COR-L47 (cell line): ENCODE measurements at regions not wholly inside any gene's neighbourhood (a gene's known extent, or its start where the extent isn't known, plus 50 kb on each side); places are given as distances from the start of the nearest gene placed in this dataset.
"Not testable (repeated sequence)": the region's sequence is repeated elsewhere in the genome, so short reads cannot be mapped to it uniquely, and the experiment has no call there.

ENCODE experiments used
- DNase-seq: peaks from one replicate; lab custom pipeline; 2025; lab: John Stamatoyannopoulos, UW

DNA sequence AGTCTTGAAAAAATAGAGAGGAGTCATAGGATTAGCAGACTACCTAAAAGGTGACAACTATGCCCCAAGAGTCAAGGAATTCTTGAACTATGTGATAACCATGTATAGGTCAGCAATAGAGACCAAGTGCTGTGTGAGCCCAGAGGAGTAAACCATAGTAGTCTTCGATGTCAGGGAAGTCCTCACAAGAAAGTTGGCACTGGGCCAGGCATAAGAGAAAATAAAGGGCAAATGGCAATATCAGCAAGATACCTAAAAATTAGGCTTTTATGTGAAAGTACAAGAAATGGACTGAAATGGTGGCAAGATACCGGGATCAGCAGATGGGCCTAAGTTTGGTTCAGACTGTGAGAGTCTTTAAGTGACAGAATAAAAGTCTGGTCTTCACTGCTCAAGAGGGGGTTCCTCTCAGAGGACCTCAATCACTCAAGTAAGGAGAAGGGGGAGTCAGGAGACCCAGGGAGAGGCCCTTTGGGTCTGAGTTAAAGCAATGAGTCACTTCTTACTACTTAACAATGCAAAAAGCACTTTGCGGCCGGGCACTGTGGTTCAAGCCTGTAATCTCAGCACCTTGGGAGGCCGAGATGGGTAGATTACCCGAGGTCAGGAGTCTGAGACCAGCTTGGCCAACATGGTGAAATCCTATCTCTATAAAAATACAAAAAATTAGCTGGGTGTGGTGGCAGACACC is 95.0 kb downstream of the TEX35 start:
- DNase-seq: no peak

DNA sequence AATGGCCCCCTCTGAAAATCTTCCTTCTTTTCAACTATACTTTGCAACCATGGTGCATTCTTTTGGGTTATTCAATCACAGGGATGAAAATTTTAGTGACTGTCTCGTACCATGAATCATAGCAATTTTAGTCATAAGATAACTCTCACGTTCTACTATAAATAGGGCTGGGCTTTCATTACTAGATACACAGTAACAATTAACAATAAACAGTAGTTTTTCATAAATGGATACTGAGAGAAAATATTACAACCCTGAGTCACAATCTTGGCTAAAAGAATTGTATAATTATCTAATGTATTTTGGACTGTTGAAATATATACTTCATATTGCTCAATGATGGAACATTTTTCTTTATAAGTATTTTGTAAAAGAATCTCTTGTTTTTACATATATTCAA is 96.1 kb downstream of the TEX35 start:
- DNase-seq: no peak

DNA sequence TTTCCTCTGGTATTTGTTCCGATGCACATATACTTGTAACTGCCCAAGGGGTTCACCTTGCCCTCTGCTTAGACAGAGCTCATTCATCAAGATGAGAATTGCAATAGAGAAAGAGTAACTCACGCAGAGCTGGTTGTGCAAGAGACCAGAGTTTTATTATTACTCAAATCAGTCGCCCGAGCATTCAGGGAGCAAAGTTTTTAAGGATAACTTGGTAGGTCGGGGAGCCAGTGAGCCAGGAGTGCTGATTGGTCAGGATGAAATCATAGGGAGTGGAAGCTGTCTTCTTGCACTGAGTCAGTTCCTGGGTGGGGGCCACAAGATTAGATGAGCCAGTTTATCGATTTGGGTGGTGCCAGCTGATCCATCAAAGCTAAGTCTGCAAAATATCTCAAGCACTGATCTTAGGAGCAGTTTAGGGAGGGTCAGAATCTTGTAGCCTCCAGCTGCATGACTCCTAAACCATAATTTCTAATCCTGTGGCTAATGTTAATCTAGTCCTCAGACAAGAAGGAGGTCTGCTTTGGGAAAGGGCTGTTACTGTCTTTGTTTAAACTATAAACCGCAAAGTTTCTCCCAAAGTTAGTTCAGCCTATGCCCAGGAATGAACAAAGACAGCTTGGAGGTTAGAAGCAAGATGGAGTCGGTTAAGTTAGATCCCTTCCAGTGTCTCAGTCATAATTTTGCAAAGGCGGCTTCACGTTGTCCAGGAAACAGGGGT is 97.9 kb downstream of the TEX35 start:
- DNase-seq: not testable (repeated sequence)

DNA sequence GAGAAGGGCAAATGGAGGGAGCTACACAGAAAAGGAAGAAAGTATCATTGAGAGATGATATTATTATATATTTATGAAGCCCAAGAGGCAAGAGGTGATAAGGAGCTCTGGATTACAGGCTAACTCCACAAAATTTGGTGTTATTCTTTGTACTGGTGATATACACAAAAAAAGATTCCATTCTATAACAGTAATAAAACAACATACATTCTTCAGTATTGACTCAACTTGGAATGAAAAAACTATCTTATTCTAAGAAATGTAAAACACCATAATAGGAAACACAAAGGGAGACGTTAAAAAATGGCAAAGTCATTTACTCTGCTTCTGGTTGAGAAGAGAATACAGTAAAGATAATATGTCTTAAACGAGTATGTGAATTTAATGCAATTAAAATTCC is 99.4 kb downstream of the TEX35 start:
- no peak for DNase-seq

GRCh38 chr1:178613271-178613945 is 100.5 kb downstream of the TEX35 start:
- DNase-seq: no peak

DNA sequence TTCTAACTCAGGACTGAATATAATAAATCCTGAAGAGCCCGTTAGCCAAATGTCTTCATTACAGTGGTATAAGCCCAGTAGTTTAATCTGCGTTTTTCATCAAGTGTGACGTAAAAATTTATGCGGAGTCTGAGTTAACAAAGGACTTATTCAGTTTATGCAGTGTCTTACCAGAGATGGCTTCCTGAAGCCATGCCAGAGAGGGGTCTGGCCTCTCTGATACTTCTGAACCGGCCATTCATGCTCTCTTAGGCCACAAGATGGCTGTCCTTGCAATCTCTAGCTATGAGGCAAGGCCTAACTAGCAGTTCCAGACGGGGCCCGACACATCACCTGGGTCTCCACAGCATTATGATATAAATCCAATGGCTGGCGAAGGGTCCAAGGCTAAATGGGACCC is 101.4 kb downstream of the TEX35 start:
- no peak for DNase-seq

DNA sequence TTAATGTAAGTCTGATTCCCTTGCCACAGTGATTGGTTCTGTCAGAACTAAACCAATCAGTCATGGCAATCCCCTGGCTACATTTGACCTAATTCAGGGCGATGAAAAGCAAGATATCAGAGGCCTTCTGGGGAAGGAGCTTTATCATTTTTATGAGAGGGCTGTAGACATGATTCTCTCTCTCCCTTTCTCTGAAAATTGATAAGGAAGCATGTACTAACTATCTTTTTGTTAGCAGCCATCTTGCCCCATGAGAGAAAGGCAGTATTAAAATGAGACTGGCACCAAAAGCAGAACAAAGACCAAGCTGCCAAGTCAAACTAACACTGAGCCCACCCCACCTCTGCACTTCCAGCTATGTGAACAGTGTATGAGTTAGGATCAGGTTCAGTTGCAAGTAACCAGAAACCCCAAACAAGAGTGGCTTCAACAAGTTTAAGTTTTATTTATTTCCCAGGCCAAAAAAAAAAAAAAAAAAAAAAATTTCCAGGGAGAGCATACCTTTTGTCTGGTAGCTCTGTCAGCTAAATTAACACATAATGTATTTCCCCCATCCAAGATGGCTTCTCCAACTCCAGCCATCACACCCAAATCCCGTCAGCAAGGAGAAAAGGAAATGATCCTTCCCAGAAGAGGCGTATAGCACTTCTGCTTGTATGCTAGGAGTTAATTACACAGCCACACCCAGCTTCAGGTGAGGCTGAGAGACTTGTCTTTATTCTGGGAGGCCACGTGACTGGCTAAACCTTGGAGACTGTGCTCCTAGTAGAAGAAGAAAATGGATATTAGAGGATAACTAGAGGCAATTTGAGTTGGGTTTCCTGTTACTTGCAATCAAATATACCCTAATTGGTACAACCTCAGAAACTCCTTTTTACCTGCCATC is 105.8 kb upstream of the RALGPS2 start:
- DNase-seq: no peak

DNA sequence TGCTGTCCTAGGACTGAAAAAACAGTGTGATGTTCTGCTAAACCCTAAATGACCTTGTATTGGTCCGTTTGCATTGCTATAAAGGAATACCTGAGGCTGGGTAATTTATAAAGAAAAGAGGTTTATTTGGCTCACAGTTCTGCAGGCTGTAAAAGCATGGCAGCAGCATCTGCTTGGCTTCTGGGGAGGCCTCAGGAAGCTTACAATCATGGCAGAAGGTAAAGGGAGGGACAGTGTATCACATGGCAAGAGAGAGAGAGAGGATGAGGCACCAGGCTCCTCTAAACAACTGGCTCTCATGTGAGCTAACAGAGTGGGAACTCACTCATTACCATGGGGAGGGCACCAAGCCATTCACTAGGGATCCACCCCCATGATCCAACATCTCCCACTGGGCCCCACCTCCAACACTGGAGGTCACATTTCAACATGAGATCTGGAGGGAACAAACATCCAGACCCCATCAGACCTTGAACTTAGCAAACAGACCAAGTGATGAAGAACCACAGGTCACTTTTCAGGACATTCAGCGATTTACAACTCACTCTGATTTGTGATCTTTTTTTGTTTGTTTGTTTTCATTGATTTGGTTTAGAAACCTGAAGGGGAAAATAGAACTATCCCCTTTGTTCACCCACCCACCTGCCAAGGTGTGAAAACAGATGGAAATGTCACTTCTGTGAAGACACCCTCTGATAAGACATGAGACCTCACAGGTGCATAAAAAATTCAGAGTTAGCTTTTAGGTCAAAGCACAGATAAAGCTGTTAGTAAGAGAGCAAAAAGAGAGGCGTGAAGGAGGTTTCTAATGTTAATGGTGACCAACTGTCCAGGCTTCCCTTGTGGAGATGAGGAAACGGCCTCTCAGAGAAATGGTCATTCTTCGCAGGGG is 104.2 kb upstream of the RALGPS2 start:
- DNase-seq: no peak

GRCh38 chr1:178621822-178622221 is 103.2 kb upstream of the RALGPS2 start:
- no peak for DNase-seq

- no peak for DNase-seq
Observed at GRCh38 chr1:178625695-178626094, 99.3 kb upstream of the RALGPS2 start.

- no peak for DNase-seq
Observed at GRCh38 chr1:178627037-178627436, 98.0 kb upstream of the RALGPS2 start.

DNA sequence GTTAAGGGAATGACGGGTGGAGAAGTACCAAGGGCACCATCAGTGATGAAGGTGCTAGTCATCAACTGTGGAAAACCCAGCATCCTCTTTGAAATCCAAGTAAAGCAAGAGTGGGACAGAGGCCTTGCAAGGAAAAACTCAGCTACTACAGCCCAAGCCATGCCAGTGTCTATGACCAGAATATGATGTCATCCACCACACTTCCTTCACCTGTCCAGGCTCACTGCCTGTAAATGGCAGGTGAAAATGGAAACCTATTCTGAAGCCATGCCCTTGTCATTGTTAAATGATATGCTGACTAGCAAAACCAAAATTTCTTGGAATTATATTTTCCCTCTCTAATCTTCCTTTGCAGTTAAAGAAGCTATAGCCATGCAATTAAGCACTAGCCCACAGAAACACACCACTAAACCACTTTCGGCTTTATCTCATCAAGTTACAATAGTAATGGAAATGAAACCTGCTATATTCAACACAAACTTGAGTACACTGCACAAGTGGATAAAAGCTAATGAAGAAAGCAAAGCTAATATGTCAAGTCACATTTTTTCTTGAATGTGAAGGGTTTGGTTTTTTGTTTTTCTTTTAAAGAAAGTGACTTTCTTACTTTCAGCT is 96.3 kb upstream of the RALGPS2 start:
- DNase-seq: no peak

GRCh38 chr1:178629252-178630154 is 95.5 kb upstream of the RALGPS2 start:
- no peak for DNase-seq

DNA sequence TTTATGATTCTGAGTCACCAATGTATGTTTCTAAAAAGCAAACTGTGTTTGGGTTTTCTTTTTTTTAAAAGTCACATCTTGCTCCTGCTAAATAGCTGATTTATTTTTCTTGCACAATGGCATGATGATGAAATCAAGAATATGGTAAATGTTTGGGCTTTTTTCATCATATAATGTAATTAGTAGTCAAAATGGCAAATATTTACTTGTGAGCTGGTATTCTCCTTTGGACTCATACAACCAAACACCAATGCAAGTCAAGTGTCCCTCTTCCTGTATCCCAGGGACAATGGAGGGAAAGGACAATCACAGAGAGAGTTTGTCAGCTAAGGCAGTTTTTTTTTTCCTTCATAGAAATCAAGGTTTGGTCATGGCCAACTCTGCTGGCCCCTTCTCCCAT is 94.6 kb upstream of the RALGPS2 start:
- no peak for DNase-seq

DNA sequence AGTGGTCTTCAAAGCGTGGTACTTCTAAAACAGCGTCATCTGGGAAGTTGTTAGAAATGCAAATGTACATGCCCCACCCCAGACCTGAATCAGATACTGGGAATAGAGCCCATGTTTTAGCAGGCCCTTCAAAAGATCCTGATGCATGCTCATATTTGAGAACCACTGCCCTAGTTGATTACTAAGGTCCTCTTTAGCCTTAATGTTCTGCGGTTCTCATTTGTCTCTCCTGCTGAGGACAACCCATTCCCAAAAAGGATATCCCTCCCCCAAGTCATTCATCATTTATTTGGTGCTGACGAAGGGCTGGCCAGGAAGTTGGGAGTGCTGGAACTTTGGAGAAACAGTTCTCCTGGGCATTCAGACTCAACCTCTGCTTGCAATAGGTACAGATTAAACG is 92.4 kb upstream of the RALGPS2 start:
- no peak for DNase-seq

DNA sequence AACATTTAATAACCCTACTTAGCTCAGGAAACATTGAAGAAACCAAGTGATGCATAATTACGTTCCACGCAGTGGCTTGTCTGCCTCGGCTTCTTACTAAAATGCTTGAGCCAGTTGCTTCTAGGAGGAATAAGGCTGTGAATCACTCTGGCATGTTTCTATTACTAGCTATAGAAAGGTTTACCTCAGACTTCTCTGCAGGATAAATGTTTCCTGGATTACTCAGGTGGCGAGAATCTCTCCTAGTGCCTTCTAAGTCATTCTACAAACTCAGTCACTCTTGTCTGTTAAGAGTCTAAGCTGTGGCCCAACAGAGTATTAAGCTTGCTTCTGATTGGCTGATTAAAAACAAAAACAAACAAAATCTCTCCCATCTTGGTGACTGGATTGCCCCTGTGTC is 92.0 kb upstream of the RALGPS2 start:
- no peak for DNase-seq

DNA sequence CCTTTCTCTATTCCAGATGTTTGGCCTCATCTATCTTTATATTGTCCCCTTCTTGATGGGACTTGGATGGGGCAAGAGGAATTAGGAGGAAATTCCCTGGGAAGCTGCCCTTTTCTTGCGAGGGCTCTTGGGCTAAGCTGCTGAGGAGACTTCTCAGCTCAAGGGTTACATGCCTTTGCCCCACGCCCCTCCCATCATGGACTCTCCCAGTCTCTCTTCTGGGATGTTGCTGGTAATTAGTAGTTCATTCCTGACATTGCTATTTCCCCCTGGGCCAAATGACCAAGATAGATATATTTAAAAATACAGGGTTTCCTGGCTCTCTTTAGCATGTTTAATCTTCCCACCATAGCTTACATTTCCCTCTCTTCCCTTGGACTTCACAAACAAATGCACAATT is 90.6 kb upstream of the RALGPS2 start:
- no peak for DNase-seq

DNA sequence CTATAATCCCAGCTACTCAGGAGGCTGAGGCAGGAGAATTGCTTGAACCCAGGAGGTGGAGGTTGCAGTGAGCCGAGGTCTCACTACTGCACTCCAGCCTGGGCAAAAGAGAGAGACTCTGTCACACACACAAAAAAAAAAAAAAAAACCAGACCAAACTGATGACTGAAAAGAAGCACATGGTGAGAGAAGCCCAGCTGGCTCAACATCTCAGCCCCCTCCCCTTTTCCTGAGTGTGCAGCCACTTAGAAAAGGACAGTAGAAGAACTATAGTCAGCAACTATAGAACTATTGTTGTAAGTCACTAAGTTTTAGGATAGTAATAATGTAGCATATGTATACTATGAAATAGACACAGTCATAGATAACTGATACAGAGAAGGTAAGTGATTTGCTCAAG is 87.2 kb upstream of the RALGPS2 start:
- DNase-seq: no peak

DNA sequence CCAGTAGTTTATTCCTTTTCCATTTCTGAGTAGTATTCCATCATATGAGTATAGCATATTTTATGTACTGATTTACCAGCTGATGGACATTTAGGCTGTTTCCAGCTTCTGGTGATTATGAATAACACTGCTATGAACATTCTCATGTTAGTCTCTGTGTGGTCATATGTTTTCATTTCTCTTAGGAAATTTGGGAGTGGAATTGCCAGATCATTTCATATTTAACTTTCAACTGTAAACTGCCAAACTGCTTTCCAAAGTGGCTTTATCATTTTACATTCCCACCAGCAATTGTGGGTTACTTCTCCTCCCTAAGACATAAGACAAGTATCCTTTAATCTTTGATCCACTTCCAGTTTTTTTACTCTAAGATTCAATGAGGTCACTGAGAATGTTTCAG is 85.7 kb upstream of the RALGPS2 start:
- DNase-seq: no peak

DNA sequence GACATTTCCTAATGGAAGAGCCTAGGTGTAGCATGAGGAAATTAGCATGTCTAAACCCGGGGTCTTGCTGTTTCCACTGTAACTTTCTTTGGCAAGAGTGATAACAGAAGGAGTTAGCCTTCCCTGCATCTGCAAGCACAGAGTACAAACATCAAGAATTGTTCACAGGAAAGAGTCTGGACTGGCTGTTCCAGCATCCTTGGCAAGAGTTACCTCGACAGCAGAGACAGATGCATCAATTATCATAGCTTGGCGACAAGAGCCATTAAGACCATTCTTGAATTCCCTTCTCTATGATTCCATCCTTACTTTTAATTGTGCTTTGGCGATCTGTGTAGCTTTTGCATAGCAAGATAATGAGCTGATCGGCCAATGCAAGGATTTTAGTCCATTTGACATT is 82.8 kb upstream of the RALGPS2 start:
- DNase-seq: no peak
